Astrocyte (in vitro differentiated cells and primary cell): ENCODE measurements at regions not wholly inside any gene's neighbourhood (a gene's known extent, or its start where the extent isn't known, plus 50 kb on each side); places are given as distances from the start of the nearest gene placed in this dataset.

Source experiments
- CTCF ChIP-seq: IDR thresholded peaks from 2 replicates; pipeline ENCODE4 v1.5.1; 2011; ENCODE audit warnings: low read depth, mild to moderate bottlenecking, inconsistent platforms, low read length, moderate library complexity; ENCODE audit not compliant: insufficient read depth
- EZH2 ChIP-seq: IDR thresholded peaks from 2 replicates; pipeline ENCODE4 v1.6.1; 2012; ENCODE audit warnings: mild to moderate bottlenecking, low read length, inconsistent platforms; ENCODE audit not compliant: insufficient read depth

DNA sequence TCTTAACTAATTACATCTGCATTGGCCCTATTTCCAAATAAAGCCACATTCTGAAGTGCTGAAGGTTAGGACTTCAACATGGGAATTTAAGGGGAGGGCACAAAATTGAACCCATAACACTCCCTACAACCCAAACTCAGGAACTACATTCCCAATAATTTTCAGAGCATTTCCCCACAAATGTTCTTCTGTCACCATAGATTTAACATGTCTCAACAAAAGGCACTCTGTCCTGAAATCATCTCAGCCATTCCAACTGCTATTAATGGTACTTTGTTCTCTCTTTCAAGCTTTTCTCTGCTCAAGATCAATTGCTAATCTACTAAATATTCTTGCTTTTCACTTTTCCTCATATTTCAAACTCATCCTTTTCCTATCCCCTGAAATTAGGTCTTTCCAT, 74.0 kb upstream of the SOX1 start:
- TF ChIP-seq CTCF (no peak), EZH2 (no peak)
